ENCODE measurements at regions not wholly inside any gene's neighbourhood (a gene's known extent, or its start where the extent isn't known, plus 50 kb on each side); places are given as distances from the start of the nearest gene placed in this dataset.

DNA sequence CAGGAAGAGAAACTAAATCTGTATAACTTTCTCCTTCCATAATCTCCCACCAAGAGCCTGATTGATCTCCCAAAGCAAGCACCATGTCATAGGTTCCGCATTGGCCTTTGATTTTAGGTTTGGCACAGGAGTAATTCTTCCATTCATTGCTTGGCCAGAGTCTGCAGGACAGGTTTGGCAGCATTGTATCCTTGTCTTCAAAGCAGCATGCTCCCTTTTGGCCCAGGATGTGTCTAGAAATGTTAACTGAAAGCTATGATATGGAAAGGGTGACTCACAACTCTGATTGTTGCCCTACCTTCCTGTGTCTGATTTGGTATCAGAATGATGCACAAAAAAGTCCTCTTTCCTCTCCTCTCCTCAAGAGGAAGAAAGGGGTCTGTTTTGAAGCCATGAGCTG, 824.3 kb upstream of the PRMT6 start:
- intact Hi-C loops (cut with DNase I) = no loop called here
- Histone ChIP-seq H3K4me3 (no peak overlapping the region), H3K4me1 (no peaks in the 10 kb centered on the region), H3K27ac (no peak overlapping the region), H3K36me3 (no peaks in the 10 kb centered on the region), H3K27me3 (no peaks in the 10 kb centered on the region), H3K9me3 (no peaks in the 10 kb centered on the region)
- no peak for DNase-seq (ENCODE audit: extremely low spot score in 2 of 2)
- TF ChIP-seq POLR2AphosphoS5 (IDR thresholded peaks at IDR 0.05; ENCODE audit: insufficient read depth in 1 of 2, low read depth in 1 of 2) = no peak

GRCh38 chr1:106233511-106233910, 823.0 kb upstream of the PRMT6 start:
- Histone ChIP-seq H3K9me3 (no peaks in the 10 kb centered on the region), H3K27ac (no peak overlapping the region), H3K36me3 (no peaks in the 10 kb centered on the region), H3K4me3 (no peak overlapping the region), H3K27me3 (no peaks in the 10 kb centered on the region), H3K4me1 (no peaks in the 10 kb centered on the region)
- no peak for DNase-seq (ENCODE audit: extremely low spot score in 2 of 2)
- intact Hi-C loops (cut with DNase I) = no loop called here
- TF ChIP-seq POLR2A (IDR thresholded peaks at IDR 0.05) (no peak), POLR2AphosphoS5 (IDR thresholded peaks at IDR 0.05; ENCODE audit: insufficient read depth in 1 of 2, low read depth in 1 of 2) (no peak)
- TF ChIP-seq, protein P1, sequence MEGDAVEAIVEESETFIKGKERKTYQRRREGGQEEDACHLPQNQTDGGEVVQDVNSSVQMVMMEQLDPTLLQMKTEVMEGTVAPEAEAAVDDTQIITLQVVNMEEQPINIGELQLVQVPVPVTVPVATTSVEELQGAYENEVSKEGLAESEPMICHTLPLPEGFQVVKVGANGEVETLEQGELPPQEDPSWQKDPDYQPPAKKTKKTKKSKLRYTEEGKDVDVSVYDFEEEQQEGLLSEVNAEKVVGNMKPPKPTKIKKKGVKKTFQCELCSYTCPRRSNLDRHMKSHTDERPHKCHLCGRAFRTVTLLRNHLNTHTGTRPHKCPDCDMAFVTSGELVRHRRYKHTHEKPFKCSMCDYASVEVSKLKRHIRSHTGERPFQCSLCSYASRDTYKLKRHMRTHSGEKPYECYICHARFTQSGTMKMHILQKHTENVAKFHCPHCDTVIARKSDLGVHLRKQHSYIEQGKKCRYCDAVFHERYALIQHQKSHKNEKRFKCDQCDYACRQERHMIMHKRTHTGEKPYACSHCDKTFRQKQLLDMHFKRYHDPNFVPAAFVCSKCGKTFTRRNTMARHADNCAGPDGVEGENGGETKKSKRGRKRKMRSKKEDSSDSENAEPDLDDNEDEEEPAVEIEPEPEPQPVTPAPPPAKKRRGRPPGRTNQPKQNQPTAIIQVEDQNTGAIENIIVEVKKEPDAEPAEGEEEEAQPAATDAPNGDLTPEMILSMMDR (IDR thresholded peaks at IDR 0.05) = no peak

GRCh38 chr1:106249365-106249764, 807.1 kb upstream of the PRMT6 start:
- H3K36me3 ChIP-seq = no peaks in the 10 kb centered on the region
- TF ChIP-seq, protein P1 (IDR thresholded peaks at IDR 0.05) = no peak
- TF ChIP-seq POLR2A (IDR thresholded peaks at IDR 0.05) (no peak), POLR2AphosphoS5 (IDR thresholded peaks at IDR 0.05; ENCODE audit: insufficient read depth in 1 of 2, low read depth in 1 of 2) (no peak)
- H3K4me3 ChIP-seq = no peak overlapping the region
- no peaks in the 10 kb centered on the region for H3K27me3 ChIP-seq
- no peak for DNase-seq (ENCODE audit: extremely low spot score in 2 of 2)
- intact Hi-C loops (cut with DNase I) = no loop called here
- H3K4me1 ChIP-seq = no peaks in the 10 kb centered on the region
- H3K27ac ChIP-seq = no peak overlapping the region
- no peaks in the 10 kb centered on the region for H3K9me3 ChIP-seq

- DNase-seq (ENCODE audit: extremely low spot score in 2 of 2) = no peak
Measured at GRCh38 chr1:106249810-106250209, 806.7 kb upstream of the PRMT6 start.

GRCh38 chr1:106254748-106255147, 801.7 kb upstream of the PRMT6 start:
- H3K27ac ChIP-seq = no peak overlapping the region
- H3K36me3 ChIP-seq = no peaks in the 10 kb centered on the region
- H3K4me3 ChIP-seq = no peak overlapping the region
- DNase-seq (ENCODE audit: extremely low spot score in 2 of 2) = no peak
- H3K4me1 ChIP-seq = no peaks in the 10 kb centered on the region
- H3K9me3 ChIP-seq = no peaks in the 10 kb centered on the region
- intact Hi-C loops (cut with DNase I) = no loop called here
- no peaks in the 10 kb centered on the region for H3K27me3 ChIP-seq
- TF ChIP-seq, protein P1 (IDR thresholded peaks at IDR 0.05) = no peak
- no peak for TF ChIP-seq POLR2A (IDR thresholded peaks at IDR 0.05)
- TF ChIP-seq POLR2AphosphoS5 (IDR thresholded peaks at IDR 0.05; ENCODE audit: insufficient read depth in 1 of 2, low read depth in 1 of 2) = no peak

More at GRCh38 chr1:106249810-106250209, 806.7 kb upstream of the PRMT6 start:
- no peaks in the 10 kb centered on the region for H3K9me3 ChIP-seq
- intact Hi-C loops (cut with DNase I) = no loop called here
- no peaks in the 10 kb centered on the region for H3K36me3 ChIP-seq
- no peaks in the 10 kb centered on the region for H3K4me1 ChIP-seq
- H3K27ac ChIP-seq = no peak overlapping the region
- no peak for TF ChIP-seq POLR2AphosphoS5 (IDR thresholded peaks at IDR 0.05; ENCODE audit: insufficient read depth in 1 of 2, low read depth in 1 of 2)
- TF ChIP-seq, protein P1 (IDR thresholded peaks at IDR 0.05) = no peak
- no peak for TF ChIP-seq POLR2A (IDR thresholded peaks at IDR 0.05)
- H3K27me3 ChIP-seq = no peaks in the 10 kb centered on the region
- H3K4me3 ChIP-seq = no peak overlapping the region
